ENCODE measurements at regions not wholly inside any gene's neighbourhood (a gene's known extent, or its start where the extent isn't known, plus 50 kb on each side); places are given as distances from the start of the nearest gene placed in this dataset.

- no peak overlapping the region for H3K4me3 ChIP-seq (ENCODE audit: low read length)
- no peaks in the 10 kb centered on the region for H3K36me3 ChIP-seq (ENCODE audit: insufficient read depth, low read length)
- no peaks in the 10 kb centered on the region for H3K9me3 Mint-ChIP-seq
- TF ChIP-seq CTCF (IDR thresholded peaks at IDR 0.05): no peak
- H3K4me3 Mint-ChIP-seq: no peak overlapping the region
- H3K4me1 ChIP-seq (ENCODE audit: insufficient read depth, low read length): no peaks in the 10 kb centered on the region
- H3K27me3 ChIP-seq (ENCODE audit: control insufficient read depth in 1 of 2, insufficient read depth in 2 of 2, low read length in 2 of 2): no peaks in the 10 kb centered on the region
- DNase-seq (no peak), ATAC-seq (ENCODE audit: poor library complexity) (no peak)
- ChIA-PET CTCF (no interaction called here), POLR2A (no interaction called here)
- H3K36me3 Mint-ChIP-seq (ENCODE audit: low read depth): no peaks in the 10 kb centered on the region
- H3K9me3 ChIP-seq (ENCODE audit: control insufficient read depth in 1 of 2, insufficient read depth in 1 of 2, low read length in 2 of 2): peaks cover 0 to 9% of the 10 kb centered on the region in 2 experiments
- H3K27ac Mint-ChIP-seq: no peak overlapping the region
- no peaks in the 10 kb centered on the region for H3K4me1 Mint-ChIP-seq (ENCODE audit: low read depth)
- intact Hi-C loops (cut with DNase I, micrococcal nuclease): no loop called here
- no peak overlapping the region for H3K27ac ChIP-seq (ENCODE audit: low read depth in 1 of 2, low read length in 2 of 2)
- peaks cover 4% of the 10 kb centered on the region for H3K27me3 Mint-ChIP-seq
Observed at GRCh38 chr1:213394837-213395236, 343.8 kb downstream of the RPS6KC1 start.

- no peaks in the 10 kb centered on the region for H3K36me3 ChIP-seq (ENCODE audit: insufficient read depth, low read length)
- DNase-seq (no peak), ATAC-seq (ENCODE audit: poor library complexity) (no peak)
- H3K9me3 Mint-ChIP-seq: no peaks in the 10 kb centered on the region
- peaks cover 13% of the 10 kb centered on the region for H3K27me3 Mint-ChIP-seq
- no peaks in the 10 kb centered on the region for H3K4me1 Mint-ChIP-seq (ENCODE audit: low read depth)
- no peak overlapping the region for H3K4me3 Mint-ChIP-seq
- intact Hi-C loops (cut with DNase I, micrococcal nuclease): no loop called here
- H3K27me3 ChIP-seq (ENCODE audit: control insufficient read depth in 1 of 2, insufficient read depth in 2 of 2, low read length in 2 of 2): no peaks in the 10 kb centered on the region
- H3K4me1 ChIP-seq (ENCODE audit: insufficient read depth, low read length): no peaks in the 10 kb centered on the region
- no peak overlapping the region for H3K27ac ChIP-seq (ENCODE audit: low read depth in 1 of 2, low read length in 2 of 2)
- no peak overlapping the region for H3K27ac Mint-ChIP-seq
- ChIA-PET CTCF (no interaction called here), POLR2A (no interaction called here)
- H3K4me3 ChIP-seq (ENCODE audit: low read length): no peak overlapping the region
- TF ChIP-seq CTCF (IDR thresholded peaks at IDR 0.05): no peak
- peaks cover 0 to 10% of the 10 kb centered on the region in 2 experiments for H3K9me3 ChIP-seq (ENCODE audit: control insufficient read depth in 1 of 2, insufficient read depth in 1 of 2, low read length in 2 of 2)
- no peaks in the 10 kb centered on the region for H3K36me3 Mint-ChIP-seq (ENCODE audit: low read depth)
Observed at GRCh38 chr1:213397638-213398037, 346.6 kb downstream of the RPS6KC1 start.

GRCh38 chr1:213399695-213400094, 348.7 kb downstream of the RPS6KC1 start:
- DNase-seq (no peak), ATAC-seq (ENCODE audit: poor library complexity) (no peak)
- ChIA-PET CTCF (no interaction called here), POLR2A (interaction anchor here (0.6 kb wide), 1 partner anchor 1350 kb away, joined by 3 read pairs; no protein-coding TSS in a partner anchor)
- Histone ChIP-seq H3K4me1 (ENCODE audit: insufficient read depth, low read length) (no peaks in the 10 kb centered on the region), H3K36me3 (ENCODE audit: insufficient read depth, low read length) (no peaks in the 10 kb centered on the region), H3K4me3 (ENCODE audit: low read length) (no peak overlapping the region), H3K27ac (ENCODE audit: low read depth in 1 of 2, low read length in 2 of 2) (no peak overlapping the region), H3K9me3 (ENCODE audit: control insufficient read depth in 1 of 2, insufficient read depth in 1 of 2, low read length in 2 of 2) (peaks cover 0 to 10% of the 10 kb centered on the region in 2 experiments), H3K27me3 (ENCODE audit: control insufficient read depth in 1 of 2, insufficient read depth in 2 of 2, low read length in 2 of 2) (no peaks in the 10 kb centered on the region)
- no peak overlapping the region for H3K4me3 Mint-ChIP-seq
- no peaks in the 10 kb centered on the region for H3K4me1 Mint-ChIP-seq (ENCODE audit: low read depth)
- intact Hi-C loops (cut with DNase I, micrococcal nuclease): no loop called here
- peaks cover 17% of the 10 kb centered on the region for H3K27me3 Mint-ChIP-seq
- no peak overlapping the region for H3K27ac Mint-ChIP-seq
- no peaks in the 10 kb centered on the region for H3K9me3 Mint-ChIP-seq
- TF ChIP-seq CTCF (IDR thresholded peaks at IDR 0.05): no peak
- no peaks in the 10 kb centered on the region for H3K36me3 Mint-ChIP-seq (ENCODE audit: low read depth)

Data from CD4-positive, alpha-beta T cell (primary cell).